Neural progenitor cell (in vitro differentiated cells): ENCODE measurements at regions not wholly inside any gene's neighbourhood (a gene's known extent, or its start where the extent isn't known, plus 50 kb on each side); places are given as distances from the start of the nearest gene placed in this dataset.
A peak's percentile ranks its signal among the peaks of the same experiment; 100 is the strongest.

Experiments used
- DNase-seq: peaks from one replicate; pipeline ENCODE4 v3.0.0-alpha.2; 2016; ENCODE audit warnings: low spot score
- H2AFZ ChIP-seq: fragments of 200-600 bp; sonication (generic); replicated peaks from 2 replicates; pipeline ENCODE4 v1.6.1; 2016; ENCODE audit warnings: antibody characterized with exemption
- H3F3A ChIP-seq: fragments of 200-600 bp; sonication (generic); 2 replicates; pipeline ENCODE4 v1.6.1; 2016; ENCODE audit warnings: antibody characterized with exemption, low read depth
- H3K27ac ChIP-seq: fragments of 200-600 bp; sonication (generic); 2 replicates; pipeline ENCODE4 v1.5.1; 2016; ENCODE audit warnings: mild to moderate bottlenecking
- H3K27me3 ChIP-seq: fragments of 200-600 bp; sonication (generic); 2 replicates; pipeline ENCODE4 v1.6.1; 2016; ENCODE audit warnings: mild to moderate bottlenecking, moderate library complexity
- H3K36me3 ChIP-seq: fragments of 200-600 bp; sonication (generic); 2 replicates; pipeline ENCODE4 v1.5.1; 2016
- H3K4me1 ChIP-seq: fragments of 200-600 bp; sonication (generic); 2 replicates; pipeline ENCODE4 v1.6.1; 2016; ENCODE audit warnings: mixed run types
- H3K4me2 ChIP-seq: fragments of 200-600 bp; sonication (generic); 2 replicates; pipeline ENCODE4 v1.6.1; 2016
- H3K4me3 ChIP-seq: fragments of 200-600 bp; sonication (generic); 2 replicates; pipeline ENCODE4 v1.5.1; 2016
- H3K79me2 ChIP-seq: fragments of 200-600 bp; sonication (generic); 2 replicates; pipeline ENCODE4 v1.6.1; 2016; ENCODE audit warnings: low read depth
- H3K9ac ChIP-seq: fragments of 200-600 bp; sonication (generic); 2 replicates; pipeline ENCODE4 v1.6.1; 2016
- H3K9me3 ChIP-seq: fragments of 200-600 bp; sonication (generic); 2 replicates; pipeline ENCODE4 v1.5.1; 2016; ENCODE audit warnings: low read depth
- H4K20me1 ChIP-seq: fragments of 200-600 bp; sonication (generic); 2 replicates; pipeline ENCODE4 v1.6.1; 2016; ENCODE audit warnings: low read depth
- H3K27ac Mint-ChIP-seq: 3 replicates; pipeline ENCODE4 v1.8.0; 2021; ENCODE audit warnings: mixed read lengths
- H3K27me3 Mint-ChIP-seq: 2 replicates; pipeline ENCODE4 v1.8.0; 2022; ENCODE audit warnings: low read depth, mild to moderate bottlenecking, inconsistent platforms, moderate library complexity, mixed read lengths; ENCODE audit not compliant: insufficient read depth
- H3K36me3 Mint-ChIP-seq: 3 replicates; pipeline ENCODE4 v1.8.0; 2021; ENCODE audit warnings: mixed read lengths
- H3K4me1 Mint-ChIP-seq: 3 replicates; pipeline ENCODE4 v1.8.0; 2021; ENCODE audit warnings: mixed read lengths
- H3K4me3 Mint-ChIP-seq: 3 replicates; pipeline ENCODE4 v1.8.0; 2021; ENCODE audit warnings: mild to moderate bottlenecking, moderate library complexity, mixed read lengths
- H3K9me3 Mint-ChIP-seq: 3 replicates; pipeline ENCODE4 v1.8.0; 2020; ENCODE audit warnings: mixed read lengths
- EZH2 ChIP-seq: fragments of 200-600 bp; sonication (generic); IDR thresholded peaks from 2 replicates; pipeline ENCODE4 v1.6.1; 2017; ENCODE audit warnings: antibody characterized with exemption, mild to moderate bottlenecking, moderate library complexity
- EZH2phosphoT487 ChIP-seq: fragments of 200-600 bp; sonication (generic); IDR thresholded peaks from 2 replicates; pipeline ENCODE4 v1.6.1; 2017; ENCODE audit warnings: antibody characterized with exemption
- TF ChIP-seq, protein P1 (sequence below): fragments of 200-600 bp; sonication (generic); IDR thresholded peaks from 2 replicates; pipeline ENCODE4 v1.5.1; 2017; ENCODE audit warnings: antibody characterized with exemption, mild to moderate bottlenecking

DNA sequence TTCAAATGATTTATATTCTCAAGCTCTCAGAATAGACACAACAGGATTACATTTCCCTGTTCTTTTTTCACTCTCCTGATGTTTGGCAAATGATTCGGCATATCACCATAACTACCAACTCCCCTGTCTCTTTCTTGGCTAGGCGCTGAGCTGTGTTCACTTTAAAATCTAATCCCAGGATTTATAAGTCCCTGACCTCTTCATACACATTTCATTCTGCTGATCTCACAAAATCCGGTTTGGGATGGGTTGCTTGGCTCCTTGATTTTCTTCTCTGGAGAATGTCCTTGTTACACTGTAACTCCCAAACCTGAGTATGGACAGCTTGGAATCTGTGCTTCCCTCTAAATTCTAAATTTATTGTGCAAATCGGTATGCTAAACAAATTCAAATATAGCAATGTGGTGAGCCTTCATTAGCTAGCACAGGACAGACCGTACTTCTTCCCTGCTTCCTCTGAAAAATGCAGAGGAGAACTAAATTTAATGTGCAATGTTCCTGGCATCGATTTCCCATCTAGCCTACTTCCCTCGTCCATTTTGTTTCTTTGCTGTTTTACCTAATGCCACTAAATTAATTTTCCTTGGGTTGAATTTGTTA, 858.5 kb upstream of the FAT3 start:
- no peaks in the 10 kb centered on the region for H3K27me3 Mint-ChIP-seq
- DNase-seq: no peak
- H3K4me2 ChIP-seq: no peak overlapping the region
- no peak overlapping the region for H3K9ac ChIP-seq
- H3F3A ChIP-seq: no peaks in the 10 kb centered on the region
- H3K79me2 ChIP-seq: no peaks in the 10 kb centered on the region
- no peak overlapping the region for H3K4me3 ChIP-seq
- H2AFZ ChIP-seq: no peak overlapping the region
- H3K27ac ChIP-seq: no peak overlapping the region
- no peaks in the 10 kb centered on the region for H3K36me3 ChIP-seq
- no peak for TF ChIP-seq EZH2phosphoT487
- TF ChIP-seq, protein P1, sequence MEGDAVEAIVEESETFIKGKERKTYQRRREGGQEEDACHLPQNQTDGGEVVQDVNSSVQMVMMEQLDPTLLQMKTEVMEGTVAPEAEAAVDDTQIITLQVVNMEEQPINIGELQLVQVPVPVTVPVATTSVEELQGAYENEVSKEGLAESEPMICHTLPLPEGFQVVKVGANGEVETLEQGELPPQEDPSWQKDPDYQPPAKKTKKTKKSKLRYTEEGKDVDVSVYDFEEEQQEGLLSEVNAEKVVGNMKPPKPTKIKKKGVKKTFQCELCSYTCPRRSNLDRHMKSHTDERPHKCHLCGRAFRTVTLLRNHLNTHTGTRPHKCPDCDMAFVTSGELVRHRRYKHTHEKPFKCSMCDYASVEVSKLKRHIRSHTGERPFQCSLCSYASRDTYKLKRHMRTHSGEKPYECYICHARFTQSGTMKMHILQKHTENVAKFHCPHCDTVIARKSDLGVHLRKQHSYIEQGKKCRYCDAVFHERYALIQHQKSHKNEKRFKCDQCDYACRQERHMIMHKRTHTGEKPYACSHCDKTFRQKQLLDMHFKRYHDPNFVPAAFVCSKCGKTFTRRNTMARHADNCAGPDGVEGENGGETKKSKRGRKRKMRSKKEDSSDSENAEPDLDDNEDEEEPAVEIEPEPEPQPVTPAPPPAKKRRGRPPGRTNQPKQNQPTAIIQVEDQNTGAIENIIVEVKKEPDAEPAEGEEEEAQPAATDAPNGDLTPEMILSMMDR: no peak
- TF ChIP-seq EZH2: no peak
- no peak overlapping the region for H3K4me3 Mint-ChIP-seq
- H3K27ac Mint-ChIP-seq: no peak overlapping the region
- no peaks in the 10 kb centered on the region for H3K36me3 Mint-ChIP-seq
- H3K27me3 ChIP-seq: no peaks in the 10 kb centered on the region
- no peaks in the 10 kb centered on the region for H3K9me3 ChIP-seq
- no peaks in the 10 kb centered on the region for H3K4me1 ChIP-seq
- no peaks in the 10 kb centered on the region for H3K9me3 Mint-ChIP-seq
- H4K20me1 ChIP-seq: no peaks in the 10 kb centered on the region
- peaks cover 4% of the 10 kb centered on the region for H3K4me1 Mint-ChIP-seq

DNA sequence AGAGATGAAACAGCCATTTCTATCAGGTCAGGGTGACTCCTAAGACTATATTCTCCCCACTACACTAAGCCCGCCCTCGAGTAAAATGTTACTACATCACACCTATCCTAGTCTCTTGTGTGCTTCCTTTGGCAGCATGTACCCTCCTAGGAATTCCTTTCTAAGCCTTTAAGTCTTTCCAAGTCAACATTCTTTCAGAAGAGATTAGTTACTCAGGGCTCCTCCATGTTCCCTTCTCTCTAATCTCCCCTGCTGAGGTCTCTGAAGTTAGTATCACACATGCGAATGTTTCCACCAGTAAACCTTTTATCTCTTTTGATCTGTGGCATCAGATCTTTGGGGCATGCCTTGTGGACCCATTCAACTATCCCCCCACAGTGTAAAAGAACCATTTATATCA, 873.7 kb upstream of the FAT3 start:
- no peaks in the 10 kb centered on the region for H3K27me3 Mint-ChIP-seq
- no peak overlapping the region for H3K4me3 Mint-ChIP-seq
- peaks cover 6% of the 10 kb centered on the region for H3K4me1 Mint-ChIP-seq
- Histone ChIP-seq H3K4me1 (no peaks in the 10 kb centered on the region), H3K36me3 (no peaks in the 10 kb centered on the region), H3K9me3 (no peaks in the 10 kb centered on the region), H3K4me3 (no peak overlapping the region), H3K27me3 (no peaks in the 10 kb centered on the region), H3K27ac (no peak overlapping the region), H3K9ac (no peak overlapping the region), H3K4me2 (no peak overlapping the region), H3F3A (no peaks in the 10 kb centered on the region), H2AFZ (no peak overlapping the region), H4K20me1 (no peaks in the 10 kb centered on the region), H3K79me2 (no peaks in the 10 kb centered on the region)
- no peaks in the 10 kb centered on the region for H3K9me3 Mint-ChIP-seq
- DNase-seq: peak; percentile 59
- H3K36me3 Mint-ChIP-seq: no peaks in the 10 kb centered on the region
- H3K27ac Mint-ChIP-seq: peak overlapping the region; percentile 16
- TF ChIP-seq EZH2phosphoT487 (no peak), EZH2 (no peak)
- TF ChIP-seq, protein P1: no peak

DNA sequence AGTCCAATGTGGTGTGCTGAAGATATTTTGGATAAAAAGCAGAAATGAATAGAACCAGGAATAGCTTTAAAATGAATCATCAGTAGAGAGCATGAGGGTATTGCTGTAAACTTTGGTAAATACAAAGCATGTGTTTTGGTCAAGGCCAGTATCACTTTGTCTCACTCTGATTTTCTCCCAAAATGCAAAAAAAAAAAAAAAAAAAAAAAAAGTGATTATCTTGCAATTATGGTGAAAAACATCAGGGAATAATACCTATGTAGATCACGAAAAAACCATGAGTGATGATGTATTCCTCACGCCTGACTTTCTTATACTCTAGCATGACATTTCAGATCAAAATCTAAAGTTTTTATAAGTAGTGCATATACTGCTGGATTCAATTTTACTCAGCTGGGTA, 897.9 kb upstream of the FAT3 start:
- no peaks in the 10 kb centered on the region for H3K4me1 Mint-ChIP-seq
- H3K36me3 ChIP-seq: no peaks in the 10 kb centered on the region
- H3K36me3 Mint-ChIP-seq: no peaks in the 10 kb centered on the region
- no peaks in the 10 kb centered on the region for H3K27me3 Mint-ChIP-seq
- peaks cover 2% of the 10 kb centered on the region for H3K9me3 Mint-ChIP-seq
- H3K4me3 ChIP-seq: no peak overlapping the region
- no peaks in the 10 kb centered on the region for H3K4me1 ChIP-seq
- H3K9ac ChIP-seq: no peak overlapping the region
- H2AFZ ChIP-seq: no peak overlapping the region
- H3F3A ChIP-seq: no peaks in the 10 kb centered on the region
- H3K27ac Mint-ChIP-seq: no peak overlapping the region
- H3K27me3 ChIP-seq: no peaks in the 10 kb centered on the region
- H3K9me3 ChIP-seq: no peaks in the 10 kb centered on the region
- no peaks in the 10 kb centered on the region for H3K79me2 ChIP-seq
- no peak overlapping the region for H3K4me2 ChIP-seq
- H3K27ac ChIP-seq: no peak overlapping the region
- H3K4me3 Mint-ChIP-seq: no peak overlapping the region
- no peak for DNase-seq
- H4K20me1 ChIP-seq: no peaks in the 10 kb centered on the region
- TF ChIP-seq EZH2 (no peak), EZH2phosphoT487 (no peak)
- TF ChIP-seq, protein P1: no peak
